NCI-H2081 (cell line): ENCODE measurements at regions not wholly inside any gene's neighbourhood (a gene's known extent, or its start where the extent isn't known, plus 50 kb on each side); places are given as distances from the start of the nearest gene placed in this dataset.

Source experiments
- DNase-seq, 2 experiments: peaks; one replicate each; lab custom pipeline; 2025; lab: John Stamatoyannopoulos, UW

DNA sequence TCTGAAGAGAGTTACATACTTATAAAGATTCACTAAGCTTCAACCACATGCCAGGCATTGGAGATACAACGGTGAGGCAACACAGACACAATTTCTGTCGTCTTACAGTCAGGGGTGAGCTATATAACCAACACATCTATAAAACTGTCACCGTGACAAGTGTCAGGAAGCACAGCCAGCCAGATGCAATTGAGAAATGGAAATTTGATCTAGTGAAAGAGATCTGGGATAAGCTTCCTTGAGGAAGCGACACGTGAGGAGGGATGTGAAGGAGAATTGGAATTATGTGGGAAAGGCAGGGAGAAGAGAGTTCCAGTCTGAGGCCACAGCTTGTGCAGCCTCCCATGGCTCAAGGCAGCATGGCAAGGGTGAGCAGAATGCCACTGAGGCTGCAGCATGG is 50.9 kb upstream of the ZNF354B start:
- no peak for DNase-seq

DNA sequence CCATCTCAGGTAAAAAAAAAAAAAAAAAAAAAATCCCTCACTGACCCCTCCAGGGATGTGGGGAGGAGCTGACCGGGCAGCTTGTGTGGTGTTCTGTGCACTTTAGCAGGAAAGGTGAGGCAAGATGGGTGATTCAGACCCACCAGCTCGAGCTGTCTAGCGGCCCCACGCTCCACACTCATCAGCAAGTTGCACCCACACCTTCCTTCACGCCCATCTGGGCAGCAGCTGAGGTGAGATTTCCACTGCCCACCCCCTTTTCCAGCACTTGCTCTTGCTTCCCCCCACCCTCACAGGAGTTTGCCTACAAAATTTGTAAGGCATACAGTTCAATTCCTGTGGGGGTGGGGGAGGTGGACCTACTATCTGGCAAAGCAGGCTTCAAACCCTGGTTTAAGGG is 58.7 kb upstream of the ZNF354B start:
- no peak for DNase-seq

GRCh38 chr5:178797546-178798440 is 62.0 kb upstream of the ZNF354B start:
- DNase-seq: no peak

DNA sequence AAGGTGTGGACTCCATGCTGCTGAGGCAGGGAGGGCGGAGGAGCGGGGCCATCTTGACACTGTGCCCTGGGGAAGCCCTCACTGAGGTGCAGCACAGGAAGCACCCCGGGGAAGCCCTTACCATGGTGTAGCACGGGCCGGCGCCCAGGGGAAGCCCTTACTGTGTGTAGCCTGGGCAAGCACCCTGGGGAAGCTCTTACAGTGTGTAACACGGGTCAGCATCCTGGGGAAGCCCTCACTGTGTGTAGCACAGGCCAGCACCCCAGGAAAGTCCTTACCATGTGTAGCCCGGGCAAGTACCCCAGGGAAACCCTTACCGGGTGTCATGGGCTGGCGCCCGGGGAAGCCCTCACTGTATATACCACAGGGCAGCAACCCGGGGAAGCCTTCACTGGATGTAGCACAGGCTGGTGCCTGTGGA is 62.6 kb upstream of the ZNF354B start:
- DNase-seq: no peak

- no peak for DNase-seq
Measured at GRCh38 chr5:178796165-178796945, 63.4 kb upstream of the ZNF354B start.

DNA sequence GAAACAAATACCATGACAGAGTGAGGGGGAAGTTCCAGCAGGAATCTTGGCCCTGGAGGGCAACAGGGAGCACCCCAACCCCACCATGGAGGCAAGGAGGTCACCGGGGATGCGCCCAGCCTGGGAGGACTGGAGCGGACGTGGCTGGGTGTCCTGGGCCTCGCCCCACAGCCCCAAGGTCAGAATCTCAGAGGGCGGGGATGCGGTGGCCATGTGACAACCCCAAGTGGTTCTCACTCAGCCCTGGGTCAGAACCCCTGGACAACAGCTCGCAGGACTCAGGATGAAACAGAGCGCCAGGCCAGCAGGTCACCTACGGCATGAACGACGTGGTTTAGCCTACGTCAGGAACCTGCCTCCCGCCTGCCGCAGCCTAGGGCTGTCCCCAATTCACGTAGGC is 64.0 kb upstream of the ZNF354A start:
- no peak for DNase-seq

DNA sequence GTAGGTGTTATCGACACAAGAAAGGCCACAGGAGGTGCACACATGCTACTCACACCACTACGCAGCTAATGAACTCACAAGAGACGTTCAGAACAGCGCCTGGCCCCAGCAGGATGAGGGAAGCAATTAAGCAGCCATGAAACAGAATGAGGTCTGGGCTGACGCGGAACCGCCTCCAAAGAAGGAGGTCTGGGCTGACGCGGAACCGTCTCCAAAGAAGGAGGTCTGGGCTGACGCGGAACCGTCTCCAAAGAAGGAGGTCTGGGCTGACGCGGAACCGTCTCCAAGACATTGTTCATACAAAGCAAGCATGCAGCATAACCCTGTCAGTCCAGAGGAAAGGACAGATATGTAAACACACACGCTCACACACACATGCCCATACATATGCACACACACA is 63.2 kb upstream of the ZNF354A start:
- no peak for DNase-seq

DNA sequence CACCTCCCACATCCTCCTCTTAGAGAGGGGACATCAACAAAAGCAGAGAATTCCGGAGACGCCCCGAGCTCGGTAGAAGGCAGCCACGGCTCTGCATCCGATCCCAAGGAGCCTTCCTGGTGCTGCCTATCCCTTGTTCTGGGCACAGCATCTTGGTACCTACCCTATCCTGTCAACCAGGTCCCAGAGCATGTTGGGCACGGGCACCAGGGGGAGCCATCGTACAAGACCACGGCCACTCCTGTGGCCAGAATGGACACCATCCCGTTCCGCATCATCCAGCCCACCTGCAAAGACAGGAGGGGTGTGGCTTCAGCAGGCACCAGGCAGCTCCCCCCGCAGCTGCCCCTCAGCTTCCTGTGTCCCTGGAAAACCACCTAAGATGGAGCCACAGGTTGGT is 62.7 kb upstream of the ZNF354A start:
- peak in 1 of 2 experiments; percentile 10 for DNase-seq

DNA sequence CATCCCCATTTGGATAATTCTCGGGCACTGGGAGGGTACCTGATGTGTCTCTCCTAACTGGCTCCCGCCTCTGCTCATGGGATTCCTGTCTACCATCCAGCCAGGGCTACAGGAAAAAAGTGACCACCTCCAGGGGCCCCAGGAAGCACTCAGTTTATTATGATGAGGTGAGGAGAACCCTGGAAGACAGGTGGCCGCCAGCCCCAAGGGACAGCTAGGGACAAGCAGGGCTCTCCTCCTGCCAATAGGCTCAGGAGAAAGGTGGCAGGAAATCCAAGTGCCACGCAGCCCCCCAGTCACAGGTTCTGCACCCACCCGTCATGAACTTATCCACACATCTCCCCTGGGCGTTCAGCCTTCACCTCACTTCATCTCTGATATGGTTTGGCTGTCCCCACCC is 61.5 kb upstream of the ZNF354A start:
- no peak for DNase-seq

DNA sequence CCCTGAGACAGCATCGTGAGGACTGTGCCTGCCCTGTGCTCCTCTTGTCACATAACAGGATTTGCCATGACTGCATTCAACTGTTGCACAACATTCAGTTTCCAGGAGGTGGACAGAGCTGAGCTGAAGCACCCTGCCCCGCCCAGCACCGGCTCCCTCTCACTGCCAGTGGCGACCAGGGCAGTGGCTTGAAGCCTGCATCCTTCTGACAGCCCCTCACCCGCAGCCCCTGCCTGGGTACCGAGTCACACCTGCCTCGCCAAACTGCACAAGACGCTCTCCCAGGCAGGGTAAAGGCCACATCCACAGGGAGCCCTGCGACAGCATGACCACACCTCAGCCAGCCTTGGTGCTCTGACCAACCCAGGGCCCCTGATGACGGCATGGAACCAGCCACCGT is 59.9 kb upstream of the ZNF354A start:
- DNase-seq: no peak

DNA sequence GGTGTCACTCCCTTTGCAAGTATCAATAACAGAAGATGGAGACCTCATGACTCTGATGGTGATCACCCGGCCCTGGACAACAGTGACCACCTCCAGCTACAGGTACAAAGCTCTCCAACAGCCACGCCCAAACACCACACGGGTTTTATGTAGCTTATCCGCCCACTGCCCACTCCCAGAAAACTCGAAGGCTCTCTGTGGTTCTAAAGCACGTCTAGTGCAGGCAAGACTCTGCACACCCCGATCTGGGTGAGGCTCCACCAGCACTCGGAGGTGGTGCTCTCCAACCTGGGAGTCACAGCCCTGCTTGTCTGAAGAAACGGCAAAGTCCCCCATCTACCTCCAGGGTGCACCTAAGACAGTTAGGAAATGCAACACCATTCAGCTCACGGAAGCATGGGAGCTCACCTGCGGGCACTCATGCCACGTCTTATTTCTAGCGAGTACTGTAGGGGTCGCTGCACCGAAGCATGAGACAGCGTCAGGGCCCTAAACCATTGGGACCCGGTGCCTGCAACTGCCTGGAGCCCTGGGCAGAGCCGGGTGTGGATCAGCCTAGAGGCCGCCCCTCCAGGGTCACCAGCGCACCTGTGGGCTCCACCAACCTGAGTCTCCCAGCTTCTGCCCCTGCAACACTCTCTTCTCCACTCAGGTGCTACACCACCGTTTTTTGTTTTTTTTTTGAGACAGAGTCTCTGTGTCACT is 58.1 kb upstream of the ZNF354A start:
- no peak for DNase-seq

- DNase-seq: no peak
Measured at GRCh38 chr5:178787889-178788288, 57.4 kb upstream of the ZNF354A start.

DNA sequence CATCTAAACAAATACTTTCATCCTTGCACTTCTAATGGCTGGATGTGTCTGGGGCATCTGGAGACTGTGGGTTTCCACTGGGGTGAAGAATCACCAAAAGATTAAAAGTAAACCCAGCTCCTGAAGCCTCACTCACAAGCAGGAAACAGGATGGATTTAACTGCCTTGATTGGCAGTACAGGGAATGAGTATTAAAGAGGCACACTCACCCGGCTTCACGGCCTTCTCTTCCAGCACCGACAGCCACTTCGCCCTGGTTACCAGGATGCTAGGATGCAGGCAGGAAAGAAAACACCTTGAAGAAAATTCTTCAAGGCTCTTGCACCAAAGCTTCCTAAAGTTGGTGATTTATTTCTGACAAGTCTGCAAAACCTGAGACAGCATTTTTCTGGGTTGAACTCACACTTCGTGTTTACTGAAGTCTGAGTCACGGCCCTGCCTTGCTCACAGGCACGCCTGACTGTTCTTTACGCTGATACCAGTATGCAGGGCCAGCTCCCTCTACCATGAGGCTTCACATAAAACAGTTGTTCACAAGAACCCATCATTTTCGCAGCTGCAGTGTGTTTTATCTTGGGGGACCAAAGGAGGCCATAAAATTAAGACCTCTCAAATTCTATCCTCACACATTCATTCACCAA is 56.5 kb upstream of the ZNF354A start:
- DNase-seq: no peak

DNA sequence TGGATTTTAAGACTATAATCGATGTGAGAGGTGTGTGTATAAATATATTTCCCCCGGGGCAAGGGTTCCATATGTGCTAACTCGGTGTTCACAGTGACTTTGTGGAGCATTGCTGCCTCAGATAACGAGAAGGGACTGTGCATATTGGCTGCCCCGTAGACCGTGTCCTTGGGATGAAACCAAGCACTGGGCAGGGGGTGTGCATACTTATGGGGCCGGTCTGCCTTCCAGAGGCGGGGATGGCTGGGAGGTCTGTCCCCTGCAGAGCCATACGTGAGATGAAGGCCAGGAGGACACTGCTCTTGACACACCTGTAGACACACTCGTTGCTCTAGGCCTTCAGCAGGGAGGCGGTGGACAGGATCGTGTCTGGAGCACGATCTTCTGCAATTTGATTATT is 56.0 kb upstream of the ZNF354A start:
- no peak for DNase-seq

- DNase-seq: no peak
Measured at GRCh38 chr5:178785999-178786398, 55.5 kb upstream of the ZNF354A start.

GRCh38 chr5:178784391-178784790 is 53.9 kb upstream of the ZNF354A start:
- no peak for DNase-seq

- DNase-seq: no peak
Measured at GRCh38 chr5:178781936-178782335, 51.5 kb upstream of the ZNF354A start.

- no peak for DNase-seq
Measured at GRCh38 chr5:178780581-178781498, 50.4 kb upstream of the ZNF354A start.
